ENCODE measurements at regions not wholly inside any gene's neighbourhood (a gene's known extent, or its start where the extent isn't known, plus 50 kb on each side); places are given as distances from the start of the nearest gene placed in this dataset.

- TF ChIP-seq CTCF (IDR thresholded peaks at IDR 0.05) (no peak), POLR2A (IDR thresholded peaks at IDR 0.05) (no peak)
Measured at GRCh38 chr11:45341372-45341771, 55.2 kb upstream of the SYT13 start.

All from uterus (tissue), 2 donors.